Astrocyte of the hippocampus (primary cell): ENCODE measurements at regions not wholly inside any gene's neighbourhood (a gene's known extent, or its start where the extent isn't known, plus 50 kb on each side); places are given as distances from the start of the nearest gene placed in this dataset.

Experiments used
- DNase-seq: peaks from one replicate; pipeline ENCODE4 v3.0.0; 2011; ENCODE audit warnings: low read depth, low spot score

DNA sequence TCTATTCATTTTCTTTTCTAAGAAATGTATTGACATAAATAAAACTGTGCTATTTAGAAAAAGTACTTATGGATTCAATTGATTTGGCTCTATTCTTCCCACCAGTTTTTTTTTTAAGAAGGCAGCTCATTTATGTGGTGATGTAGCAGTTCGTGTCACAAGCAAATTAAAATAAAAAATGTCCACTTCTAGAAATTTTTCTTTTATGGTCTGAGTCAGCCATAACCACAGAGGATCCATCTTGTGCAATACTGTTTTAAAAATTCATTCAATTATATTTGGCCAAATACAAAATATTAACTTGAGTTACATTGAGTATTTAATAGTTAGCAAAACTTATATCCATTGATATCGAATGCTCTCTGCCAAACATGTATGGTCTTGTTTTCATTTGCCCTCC, 207.9 kb upstream of the FAT1 start:
- DNase-seq: no peak

DNA sequence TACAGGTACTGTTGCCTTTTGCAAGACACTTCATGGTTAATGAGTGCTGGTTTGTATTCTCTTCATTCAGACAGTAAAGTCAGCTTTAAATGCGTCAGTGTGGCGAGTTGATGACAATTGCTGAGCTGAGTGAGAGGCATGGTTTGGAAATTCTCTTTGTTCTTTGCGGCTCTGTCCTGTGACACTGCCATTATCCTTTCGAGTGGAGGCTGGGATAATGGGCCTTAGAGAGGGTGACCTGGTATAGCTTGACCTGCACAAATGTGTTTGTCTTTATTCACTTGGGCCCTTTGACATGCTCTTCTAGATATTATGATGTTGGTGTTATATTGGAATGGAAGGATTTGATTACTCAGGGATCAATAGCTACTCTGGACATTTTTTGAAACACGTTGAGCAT, 208.5 kb upstream of the FAT1 start:
- DNase-seq: peak; percentile 28

DNA sequence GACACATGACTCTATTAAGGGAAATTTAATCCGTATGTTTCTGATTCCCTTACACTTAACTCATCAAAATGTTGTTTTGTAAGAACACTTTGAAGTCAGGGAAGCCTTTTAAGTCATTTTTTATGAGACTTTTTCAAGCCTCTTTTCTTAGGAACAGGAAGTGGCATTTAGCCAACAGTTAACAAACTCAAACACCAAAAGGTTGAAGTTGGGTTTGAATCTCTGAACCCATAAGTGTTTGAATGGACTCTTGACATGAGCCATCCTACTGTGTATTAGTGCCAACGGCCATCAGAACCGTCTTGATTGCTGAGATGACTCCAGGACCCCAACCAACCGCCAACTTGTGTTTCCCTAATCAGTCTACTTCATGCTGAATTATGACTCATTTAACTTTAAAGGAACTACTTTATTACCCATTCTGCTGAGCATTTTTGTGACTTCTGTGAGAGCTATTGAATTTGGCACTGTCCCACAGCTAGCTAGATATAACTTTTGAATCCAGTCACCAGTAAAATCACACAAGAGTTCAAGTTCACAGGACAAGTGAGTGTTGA, 209.1 kb upstream of the FAT1 start:
- peak; percentile 77 for DNase-seq

DNA sequence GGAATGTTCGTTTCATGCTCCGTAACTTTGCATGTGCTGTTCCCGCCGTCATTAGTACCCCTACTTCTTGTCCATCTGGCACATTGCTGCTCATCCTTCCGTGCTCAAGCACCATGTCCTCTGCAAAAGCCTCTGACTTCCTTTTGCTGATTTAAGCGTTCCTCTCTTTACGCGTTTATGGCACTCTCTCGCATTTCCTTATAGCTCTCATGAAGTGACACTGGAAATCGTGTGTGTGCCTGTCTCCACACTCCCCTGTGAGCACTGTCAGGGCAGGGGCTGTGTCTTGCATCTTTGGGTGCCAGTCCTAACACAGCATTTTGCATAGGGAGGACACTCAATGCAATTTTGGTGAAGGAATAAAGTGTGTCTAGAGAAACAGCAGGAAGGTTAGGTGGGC, 210.6 kb upstream of the FAT1 start:
- no peak for DNase-seq

DNA sequence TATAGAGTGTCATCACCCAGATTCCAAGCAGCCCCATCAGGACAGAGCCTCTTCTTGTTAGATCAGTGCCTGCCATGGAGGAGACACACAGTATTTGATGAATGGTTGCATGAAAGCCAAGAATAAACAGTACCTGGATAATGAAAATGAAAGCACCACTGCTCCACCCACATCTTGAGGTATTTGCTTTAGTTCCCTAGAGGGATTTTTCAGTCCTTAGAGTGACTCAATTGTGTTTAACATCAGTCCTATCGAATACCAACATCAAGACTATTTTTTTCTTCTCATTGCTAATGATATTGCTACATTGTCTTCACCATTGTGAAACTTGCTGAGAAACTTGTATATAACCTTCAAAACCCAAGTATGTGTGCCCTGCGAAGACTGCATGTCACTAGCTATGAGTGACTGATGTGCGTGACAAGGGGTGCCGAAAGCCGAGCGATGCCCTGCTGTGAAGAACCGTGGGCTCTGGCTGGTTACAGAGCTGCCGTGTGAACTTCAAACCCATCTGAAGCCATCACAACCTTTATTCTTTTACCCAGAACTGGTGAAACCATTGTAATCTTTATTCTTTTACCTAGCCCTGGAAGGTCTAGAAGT, 211.3 kb upstream of the FAT1 start:
- DNase-seq: no peak

DNA sequence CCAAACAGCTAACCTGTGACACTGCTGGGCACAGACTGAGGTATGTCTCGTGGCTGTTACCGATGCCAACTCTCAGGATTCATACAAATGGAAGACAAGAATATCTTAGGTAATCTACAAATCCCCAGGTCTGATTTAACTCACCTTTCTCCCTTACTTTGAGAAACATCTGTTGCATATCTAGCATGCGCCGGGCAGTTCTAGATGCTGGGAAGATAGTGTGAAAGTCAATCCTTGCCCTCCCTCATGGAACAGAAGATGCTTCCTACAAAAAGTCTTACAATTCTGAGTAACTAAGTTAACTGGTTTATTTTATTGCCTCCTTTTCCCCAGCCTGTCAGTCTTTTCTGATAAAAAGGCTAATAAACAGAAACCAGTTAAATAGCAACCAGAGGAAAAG, 212.2 kb upstream of the FAT1 start:
- DNase-seq: no peak

DNA sequence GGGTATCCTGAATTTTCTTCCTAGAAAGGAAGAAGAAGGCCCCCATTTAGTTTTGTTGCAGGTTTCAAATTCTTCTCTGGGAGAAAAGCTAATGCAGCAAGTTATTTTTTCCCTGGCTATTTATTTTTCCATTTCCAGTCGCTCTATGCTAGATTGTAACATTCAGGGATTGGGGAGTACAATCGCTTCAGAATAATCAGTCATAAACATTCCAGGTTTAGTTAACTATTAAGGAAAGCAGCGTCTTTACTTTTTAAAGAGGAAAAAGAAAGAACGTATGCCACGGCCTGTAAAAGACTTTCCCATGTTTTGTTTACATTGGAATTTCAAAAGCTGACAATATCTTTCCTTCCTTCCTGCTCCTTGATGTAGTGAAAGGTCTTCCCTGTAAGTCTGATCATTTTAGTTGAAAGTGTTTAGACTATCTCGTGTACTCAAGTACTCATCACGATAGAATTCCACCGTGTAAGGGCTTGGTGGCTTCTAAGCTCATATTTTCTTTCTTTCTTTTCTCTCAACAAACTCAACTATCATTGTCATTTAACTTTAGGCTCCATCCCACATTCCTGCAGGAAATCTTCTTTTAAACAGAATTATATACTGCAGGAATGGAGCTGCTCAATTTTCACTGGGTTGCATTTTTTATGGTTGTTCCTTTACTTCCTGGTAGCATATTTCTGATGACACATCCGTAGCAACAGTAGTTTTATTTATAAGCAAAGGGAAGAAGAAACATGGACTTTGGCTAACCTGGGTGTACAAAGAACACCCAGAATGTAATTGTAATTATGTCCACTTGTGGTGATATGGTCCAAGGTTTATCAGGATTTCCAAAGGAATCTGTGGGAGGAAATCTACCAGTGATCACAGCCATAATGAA, 213.1 kb upstream of the FAT1 start:
- peak; percentile 72 for DNase-seq

DNA sequence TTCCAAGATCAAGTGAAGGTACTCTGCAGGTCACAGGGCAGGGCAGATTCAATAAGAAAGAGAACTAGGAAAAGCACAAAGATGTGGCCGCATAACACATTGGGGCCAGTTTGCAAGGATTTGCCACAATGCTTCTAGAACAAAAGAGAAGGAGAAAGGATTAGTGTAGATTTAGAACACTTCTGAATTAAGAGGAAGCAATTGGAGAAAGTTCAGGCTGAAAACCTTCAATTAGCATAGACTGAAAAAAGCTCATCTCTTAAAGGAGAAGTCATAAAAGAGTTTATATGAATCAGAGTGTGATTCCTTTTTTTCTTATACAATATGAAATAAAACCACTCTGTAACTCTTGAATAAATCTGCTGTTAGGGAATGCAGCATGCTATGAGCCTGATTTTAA, 215.6 kb upstream of the FAT1 start:
- no peak for DNase-seq

DNA sequence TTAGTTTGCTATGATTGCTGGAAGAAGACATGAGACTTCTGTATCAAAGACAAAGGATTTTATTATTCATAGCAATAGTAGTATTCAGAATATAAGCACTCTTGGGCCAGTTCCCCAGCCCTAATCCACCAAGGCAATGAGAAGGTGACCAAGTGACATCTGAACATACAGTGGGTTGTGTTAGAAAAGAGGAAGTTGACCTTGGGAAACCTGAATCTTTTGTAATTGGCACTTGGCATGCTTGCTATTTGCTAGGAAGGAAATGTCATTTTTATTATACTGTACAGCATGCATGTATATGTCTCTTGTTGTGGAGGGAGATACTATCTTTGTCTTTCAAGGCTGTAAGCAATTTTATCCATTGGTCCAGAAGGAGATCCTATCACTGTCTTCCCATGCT, 216.1 kb upstream of the FAT1 start:
- no peak for DNase-seq

DNA sequence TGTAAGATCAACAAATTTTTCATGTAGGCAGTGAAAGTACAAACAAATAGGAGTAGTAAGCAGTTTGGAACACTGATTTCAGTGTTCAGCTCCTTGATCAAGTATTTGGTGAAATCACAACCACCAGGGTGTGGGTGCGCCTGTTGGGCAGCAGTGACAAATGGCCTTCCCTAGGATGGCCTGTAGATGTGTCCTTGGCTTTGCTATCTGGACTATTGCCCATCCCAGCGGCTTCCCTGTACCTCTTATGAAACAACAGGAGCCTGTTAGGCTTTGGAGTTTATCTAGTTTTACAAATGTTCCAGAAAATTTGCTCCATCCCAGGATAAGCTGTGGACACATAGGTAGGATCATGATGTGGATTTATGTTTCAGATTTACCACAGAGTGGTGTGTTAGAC, 216.8 kb upstream of the FAT1 start:
- no peak for DNase-seq

DNA sequence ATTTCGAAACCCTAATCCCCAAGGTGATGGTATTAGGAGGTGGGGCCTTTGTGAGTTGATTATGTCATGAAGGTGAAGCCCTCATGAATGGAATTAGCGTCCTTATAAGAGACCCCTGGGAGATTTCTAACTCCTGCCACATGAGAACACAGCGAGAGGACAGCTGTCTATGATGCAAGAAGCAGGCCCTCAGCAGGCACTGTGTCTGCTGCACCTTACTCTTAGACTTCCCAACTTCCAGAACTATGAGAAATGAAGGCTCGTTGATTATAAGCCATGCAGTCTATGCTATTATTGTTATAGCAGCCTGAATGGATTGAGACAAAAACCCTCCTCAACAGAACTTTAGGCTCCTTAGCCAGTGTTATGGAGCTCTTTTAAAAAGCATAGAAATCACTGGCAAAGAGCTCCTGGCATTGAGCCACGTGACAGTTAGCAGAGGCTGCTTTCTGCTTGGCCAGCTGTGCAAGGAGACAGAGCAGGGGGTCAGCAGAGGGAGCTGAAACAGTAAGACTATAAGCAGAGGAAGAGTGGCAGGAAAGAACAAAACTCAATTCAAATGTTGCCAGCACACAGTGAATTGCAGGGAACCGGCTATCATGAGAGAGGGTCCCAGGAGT, 219.2 kb upstream of the FAT1 start:
- DNase-seq: peak; percentile 48

DNA sequence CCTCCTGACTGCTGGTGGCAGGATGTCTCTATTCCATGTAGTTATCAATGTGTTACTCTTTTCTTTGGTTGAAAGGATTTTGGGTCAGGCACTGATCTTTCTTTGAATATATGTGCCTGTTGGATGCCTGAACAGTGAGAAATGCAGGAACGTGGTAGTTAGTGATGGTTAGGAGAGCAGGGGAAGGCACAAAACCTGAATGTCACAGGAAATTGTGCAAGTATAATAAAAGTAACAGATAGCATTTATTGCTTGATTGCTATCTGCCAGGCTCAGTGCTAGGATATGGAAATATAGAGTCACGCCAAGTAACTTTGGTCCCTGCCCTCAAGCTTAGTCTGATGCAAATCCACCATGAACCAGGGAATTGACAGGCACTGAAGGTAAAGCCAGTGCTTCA, 219.8 kb upstream of the FAT1 start:
- DNase-seq: no peak

DNA sequence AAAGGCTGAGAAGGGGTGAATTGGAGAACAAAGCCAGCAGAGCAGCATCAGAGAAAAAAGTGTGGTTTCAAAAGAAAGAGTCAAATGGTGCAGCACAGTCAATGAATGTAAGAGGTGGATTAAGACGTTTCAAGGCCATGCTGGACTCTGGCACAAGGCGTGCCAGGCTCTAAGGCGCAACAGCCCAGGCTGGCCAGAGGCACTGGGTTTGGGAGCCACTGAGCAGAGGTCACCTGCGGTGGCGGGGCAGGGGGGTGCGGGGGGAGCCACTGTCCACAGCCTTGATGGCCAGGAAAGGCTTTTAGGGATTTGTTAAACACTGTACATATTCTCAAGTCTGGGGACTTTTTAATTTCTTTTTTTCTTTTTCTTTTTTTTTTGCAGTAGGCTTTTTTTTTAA, 222.5 kb upstream of the FAT1 start:
- no peak for DNase-seq

DNA sequence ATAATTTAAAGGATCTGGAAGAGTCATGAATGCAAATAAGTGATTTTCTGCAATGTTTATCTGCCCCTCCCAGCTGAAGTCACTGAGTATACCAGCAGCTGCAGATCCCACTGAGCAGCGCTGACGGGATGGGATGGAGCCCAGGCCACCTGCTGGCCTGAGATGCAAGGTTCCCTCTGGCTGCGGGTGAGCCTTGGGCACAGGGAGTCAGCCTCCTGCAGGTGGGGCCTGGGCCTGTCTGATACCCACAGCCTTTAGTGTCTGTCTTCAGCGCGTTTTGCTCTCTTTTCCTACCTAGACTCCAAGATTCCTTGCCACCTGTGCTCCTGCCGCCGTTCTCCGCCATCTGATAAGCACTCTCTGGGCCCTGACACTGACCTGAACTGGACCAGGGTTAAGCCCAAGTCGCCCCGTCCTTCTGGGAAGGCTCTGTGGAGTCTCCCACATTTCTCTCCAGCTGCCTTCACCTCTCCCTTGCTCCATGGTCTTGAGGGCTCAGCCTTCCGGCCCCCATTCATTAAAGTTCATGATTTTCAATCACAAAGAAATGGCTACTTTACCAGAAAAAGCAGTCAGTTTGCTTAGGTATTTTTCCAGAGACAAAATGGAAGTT, 223.1 kb upstream of the FAT1 start:
- peak; percentile 55 for DNase-seq

DNA sequence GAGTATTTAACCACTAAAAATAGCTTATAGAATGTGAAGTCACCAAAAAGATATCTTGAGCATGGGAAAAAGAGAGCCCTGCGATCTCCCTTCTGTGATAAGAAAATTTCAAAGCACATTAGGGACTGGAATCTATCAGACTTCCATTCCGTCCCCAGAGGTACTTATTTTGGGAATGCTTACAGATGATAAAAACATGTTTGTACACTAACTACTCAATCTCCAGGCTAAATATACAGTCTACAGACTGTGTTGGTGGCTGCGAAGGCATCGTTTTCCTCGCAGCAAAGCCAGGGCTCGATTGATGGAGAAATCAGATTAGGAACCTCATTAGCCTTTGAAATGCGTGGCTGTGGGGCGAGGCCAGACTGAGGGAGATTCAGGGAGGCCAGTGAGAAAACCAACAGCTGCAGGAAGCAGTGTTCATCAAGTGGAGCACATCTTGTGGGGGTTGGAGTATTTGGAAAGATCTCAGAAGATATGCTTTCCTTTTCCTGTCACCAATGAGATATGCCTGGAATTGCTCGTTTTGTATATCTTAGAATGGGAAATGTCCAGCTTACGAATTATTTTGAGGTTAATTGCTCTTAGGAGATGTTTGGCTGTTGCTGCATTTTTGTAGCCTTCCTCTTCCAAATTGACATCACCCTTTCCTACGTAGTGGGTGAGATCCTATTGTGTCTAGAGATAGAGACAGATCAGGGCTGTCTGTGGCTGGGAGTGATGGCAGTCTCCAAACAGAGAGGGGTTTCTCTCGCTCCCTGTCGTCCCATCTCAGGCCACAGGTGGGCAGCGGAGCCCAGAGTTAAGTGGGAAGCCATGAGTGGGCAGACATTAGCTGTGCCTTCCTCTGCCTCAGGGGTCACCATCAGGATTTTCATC, 224.9 kb upstream of the FAT1 start:
- DNase-seq: peak; percentile 58

DNA sequence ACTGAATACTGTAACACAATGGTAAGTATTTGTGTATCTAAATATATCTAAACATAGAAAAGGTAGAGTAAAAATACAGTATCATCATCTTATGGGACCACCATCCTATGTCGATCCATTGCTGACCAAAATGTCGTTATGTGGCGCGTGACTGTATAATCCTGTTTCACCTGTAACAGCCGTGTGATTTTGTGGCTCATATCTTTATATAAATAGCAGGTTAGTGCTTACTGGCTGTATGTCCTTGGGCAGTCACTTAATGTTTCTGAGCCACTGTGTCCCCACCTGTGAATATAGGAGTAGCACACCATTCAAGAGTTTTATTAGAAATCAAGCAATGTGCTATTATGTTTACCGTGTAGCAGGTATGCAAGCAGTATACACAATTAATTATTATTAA, 226.2 kb upstream of the FAT1 start:
- no peak for DNase-seq

DNA sequence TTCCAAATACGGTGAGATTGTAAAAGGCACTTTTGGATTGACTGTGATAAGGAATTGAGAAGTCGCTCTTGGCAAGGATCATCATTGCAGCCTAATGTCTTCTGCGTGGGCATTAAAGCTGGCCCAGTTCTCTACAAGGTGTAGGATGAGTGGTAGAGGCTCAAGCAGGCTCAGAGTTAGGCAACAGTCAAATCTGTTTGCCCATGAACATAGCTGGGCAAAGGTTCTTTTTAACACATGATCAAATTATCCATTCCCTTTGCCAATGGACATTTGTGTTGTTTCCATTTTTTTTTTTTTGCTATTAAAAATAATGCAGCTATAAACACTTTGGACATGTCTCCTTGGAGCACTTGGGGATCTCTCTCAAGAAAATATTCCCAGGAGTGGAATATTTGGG, 229.1 kb upstream of the FAT1 start:
- no peak for DNase-seq

DNA sequence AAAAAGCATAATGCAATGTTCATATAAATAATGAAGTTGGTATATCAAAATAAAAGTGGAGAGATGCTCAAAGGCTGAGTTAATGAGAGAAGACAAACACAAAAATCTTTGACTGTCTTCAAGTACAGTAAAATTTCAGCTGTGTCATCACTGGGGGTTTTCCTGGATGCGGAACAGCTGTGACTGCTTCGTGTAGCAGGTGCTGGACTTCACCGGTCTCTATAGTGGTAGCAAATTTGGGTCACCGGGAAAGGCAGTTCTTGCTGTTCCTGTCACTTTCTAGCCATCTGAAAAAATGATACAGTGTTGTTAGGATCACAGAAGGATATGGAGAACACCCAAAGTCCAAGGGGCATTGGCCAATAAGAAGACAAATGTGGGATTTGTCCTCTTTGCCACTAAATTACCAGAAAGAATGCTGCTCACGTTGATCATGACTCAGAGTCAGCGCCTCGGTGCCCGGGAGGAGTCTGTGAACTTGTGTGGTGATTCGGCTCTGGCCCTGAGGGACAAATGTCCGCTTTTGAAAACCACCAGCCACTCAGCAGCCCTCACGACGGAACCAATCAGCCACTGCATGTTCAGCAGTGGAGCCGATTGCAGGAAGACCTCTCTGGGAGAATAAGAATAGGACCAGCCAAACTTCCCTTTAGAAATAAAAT, 230.1 kb upstream of the FAT1 start:
- peak; percentile 25 for DNase-seq

DNA sequence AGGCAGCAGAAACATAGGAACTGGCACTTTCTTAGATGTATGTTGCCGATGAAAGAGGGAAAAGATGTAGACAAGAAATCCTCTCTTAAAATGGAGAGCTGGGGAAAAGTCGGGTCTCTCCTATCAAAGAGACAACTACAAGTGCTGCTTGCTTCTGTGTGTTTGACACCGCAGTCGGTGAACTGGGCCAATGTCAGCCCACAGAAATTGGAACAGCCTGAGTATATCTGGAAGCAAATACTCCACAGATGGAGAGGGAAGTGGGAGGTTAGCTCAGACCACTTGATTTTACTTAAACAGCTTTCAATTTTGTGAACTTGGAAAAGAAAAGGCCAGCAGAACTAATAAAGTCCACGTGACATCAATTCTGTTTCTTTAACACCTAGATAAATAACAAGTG, 230.9 kb upstream of the FAT1 start:
- DNase-seq: no peak

DNA sequence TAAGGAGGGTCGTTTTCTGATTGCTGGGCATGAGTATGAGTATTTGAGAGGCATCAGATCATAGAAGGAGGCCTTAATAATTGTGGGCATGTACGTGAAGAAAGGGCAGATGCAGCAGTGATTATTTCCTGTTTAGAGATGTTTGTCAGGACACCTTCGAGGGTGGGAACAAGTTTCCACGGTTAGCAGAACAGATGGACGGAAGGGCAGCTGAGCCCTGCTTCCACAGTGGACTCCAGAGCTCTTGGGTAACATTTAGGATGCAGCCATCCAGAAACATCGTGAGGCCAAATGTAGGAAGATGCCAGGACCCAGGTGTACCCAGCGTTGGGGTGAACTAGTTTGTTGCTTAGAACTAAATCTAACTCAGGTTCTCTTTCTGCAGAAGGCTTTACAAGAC, 231.3 kb upstream of the FAT1 start:
- no peak for DNase-seq
